Mesenteric fat pad (tissue), 1 donor: ENCODE measurements at regions not wholly inside any gene's neighbourhood (a gene's known extent, or its start where the extent isn't known, plus 50 kb on each side); places are given as distances from the start of the nearest gene placed in this dataset.
A peak's percentile ranks its signal among the peaks of the same experiment; 100 is the strongest.
"Not testable (repeated sequence)": the region's sequence is repeated elsewhere in the genome, so short reads cannot be mapped to it uniquely, and the experiment has no call there.

Source experiments
- DNase-seq: peaks from one replicate; pipeline ENCODE4 v3.0.0-alpha.2; 2020; ENCODE audit warnings: low spot score
- donor health status: DM: yes; HTN: yes; CAD: no.

GRCh38 chr13:90027409-90027808, 1320.1 kb upstream of the MIR17HG start:
- no peak for DNase-seq

GRCh38 chr13:90032313-90032712, 1315.2 kb upstream of the MIR17HG start:
- no peak for DNase-seq

- peak; percentile 59 for DNase-seq
Observed at GRCh38 chr13:90032841-90033493, 1314.5 kb upstream of the MIR17HG start.

- DNase-seq: no peak
Observed at GRCh38 chr13:90039516-90039915, 1308.0 kb upstream of the MIR17HG start.

GRCh38 chr13:90047600-90047999, 1299.9 kb upstream of the MIR17HG start:
- DNase-seq: no peak

GRCh38 chr13:90049989-90050671, 1297.4 kb upstream of the MIR17HG start:
- no peak for DNase-seq

- no peak for DNase-seq
Observed at GRCh38 chr13:90055121-90055520, 1292.4 kb upstream of the MIR17HG start.

- DNase-seq: no peak
Observed at GRCh38 chr13:90055760-90056159, 1291.7 kb upstream of the MIR17HG start.

- DNase-seq: not testable (repeated sequence)
Observed at GRCh38 chr13:90064226-90064625, 1283.3 kb upstream of the MIR17HG start.

- no peak for DNase-seq
Observed at GRCh38 chr13:90068658-90069057, 1278.8 kb upstream of the MIR17HG start.

GRCh38 chr13:90070362-90070761, 1277.1 kb upstream of the MIR17HG start:
- no peak for DNase-seq

GRCh38 chr13:90070837-90071525, 1276.5 kb upstream of the MIR17HG start:
- DNase-seq: no peak

GRCh38 chr13:90084684-90085290, 1262.7 kb upstream of the MIR17HG start:
- no peak for DNase-seq

GRCh38 chr13:90089051-90089450, 1258.4 kb upstream of the MIR17HG start:
- no peak for DNase-seq

- no peak for DNase-seq
Observed at GRCh38 chr13:90091611-90092010, 1255.9 kb upstream of the MIR17HG start.

GRCh38 chr13:90094357-90094756, 1253.1 kb upstream of the MIR17HG start:
- no peak for DNase-seq

- DNase-seq: no peak
Observed at GRCh38 chr13:90098577-90098976, 1248.9 kb upstream of the MIR17HG start.

- DNase-seq: no peak
Observed at GRCh38 chr13:90099847-90100246, 1247.6 kb upstream of the MIR17HG start.

- DNase-seq: no peak
Observed at GRCh38 chr13:90103099-90103784, 1244.2 kb upstream of the MIR17HG start.

- no peak for DNase-seq
Observed at GRCh38 chr13:90104764-90105163, 1242.7 kb upstream of the MIR17HG start.

- DNase-seq: no peak
Observed at GRCh38 chr13:90105276-90105675, 1242.2 kb upstream of the MIR17HG start.
